NB4 (cell line): ENCODE measurements at regions not wholly inside any gene's neighbourhood (a gene's known extent, or its start where the extent isn't known, plus 50 kb on each side); places are given as distances from the start of the nearest gene placed in this dataset.

Experiments used
- DNase-seq: peaks from one replicate; pipeline ENCODE4 v3.0.0; 2010; ENCODE audit warnings: low read depth
- H3K4me3 ChIP-seq: one replicate; pipeline ENCODE4 v1.5.1; 2011; ENCODE audit warnings: mild to moderate bottlenecking, low read depth, low read length, moderate library complexity
- MAX ChIP-seq: IDR thresholded peaks from 2 replicates; pipeline ENCODE4 v1.6.1; 2011; ENCODE audit warnings: low read depth, low read length
- MYC ChIP-seq: IDR thresholded peaks from 2 replicates; pipeline ENCODE4 v1.6.1; 2011; ENCODE audit warnings: low read depth, low read length
- POLR2A ChIP-seq: IDR thresholded peaks from 2 replicates; pipeline ENCODE4 v1.6.1; 2011; ENCODE audit warnings: mild to moderate bottlenecking; ENCODE audit not compliant: insufficient read length; ENCODE audit errors: extremely low read depth
- TF ChIP-seq, protein P1 (sequence below): IDR thresholded peaks from one replicate; pipeline ENCODE4 v1.5.1; 2012; ENCODE audit warnings: low read depth, low read length

DNA sequence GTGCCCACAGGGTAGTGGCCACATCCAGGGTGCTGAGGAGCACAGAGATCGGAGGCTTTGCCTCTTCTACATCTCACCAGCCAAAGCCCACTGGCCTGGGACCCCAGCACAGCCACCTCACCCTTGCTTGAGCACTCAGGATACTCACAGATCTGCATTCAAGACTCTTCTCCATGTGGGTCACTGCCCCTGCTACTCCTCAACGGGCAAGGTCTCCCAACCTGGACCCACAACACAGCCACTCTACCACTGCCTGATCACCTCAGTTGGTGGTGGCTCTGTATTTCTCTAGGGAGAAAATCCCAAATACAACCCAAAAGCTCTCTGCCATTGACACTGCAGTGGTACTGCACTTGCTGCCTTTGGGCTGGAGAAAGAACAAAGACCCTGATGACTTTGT lies 190.3 kb upstream of the KLHL4 start:
- no peak for DNase-seq
- no peak overlapping the region for H3K4me3 ChIP-seq
- no peak for TF ChIP-seq MAX
- TF ChIP-seq MYC = no peak

DNA sequence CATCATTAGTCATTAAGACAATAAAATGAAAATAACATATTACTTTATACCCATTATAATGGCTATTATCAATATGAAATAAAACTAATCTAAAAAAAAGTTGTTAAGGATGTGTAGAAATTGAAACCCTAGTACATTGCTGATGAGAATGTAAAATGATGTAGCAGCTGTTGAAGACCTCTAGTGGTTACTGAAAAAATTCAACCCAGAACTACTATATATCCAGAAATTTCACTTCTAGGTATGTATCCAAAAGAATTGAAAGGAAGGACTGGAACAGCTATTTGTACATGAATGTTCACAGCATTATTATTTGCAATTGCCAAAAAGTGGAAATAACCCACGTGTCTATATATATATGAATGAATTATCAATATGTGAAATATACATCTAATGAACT lies 180.3 kb upstream of the KLHL4 start:
- TF ChIP-seq MAX (no peak), MYC (no peak), POLR2A (no peak)
- TF ChIP-seq, protein P1, sequence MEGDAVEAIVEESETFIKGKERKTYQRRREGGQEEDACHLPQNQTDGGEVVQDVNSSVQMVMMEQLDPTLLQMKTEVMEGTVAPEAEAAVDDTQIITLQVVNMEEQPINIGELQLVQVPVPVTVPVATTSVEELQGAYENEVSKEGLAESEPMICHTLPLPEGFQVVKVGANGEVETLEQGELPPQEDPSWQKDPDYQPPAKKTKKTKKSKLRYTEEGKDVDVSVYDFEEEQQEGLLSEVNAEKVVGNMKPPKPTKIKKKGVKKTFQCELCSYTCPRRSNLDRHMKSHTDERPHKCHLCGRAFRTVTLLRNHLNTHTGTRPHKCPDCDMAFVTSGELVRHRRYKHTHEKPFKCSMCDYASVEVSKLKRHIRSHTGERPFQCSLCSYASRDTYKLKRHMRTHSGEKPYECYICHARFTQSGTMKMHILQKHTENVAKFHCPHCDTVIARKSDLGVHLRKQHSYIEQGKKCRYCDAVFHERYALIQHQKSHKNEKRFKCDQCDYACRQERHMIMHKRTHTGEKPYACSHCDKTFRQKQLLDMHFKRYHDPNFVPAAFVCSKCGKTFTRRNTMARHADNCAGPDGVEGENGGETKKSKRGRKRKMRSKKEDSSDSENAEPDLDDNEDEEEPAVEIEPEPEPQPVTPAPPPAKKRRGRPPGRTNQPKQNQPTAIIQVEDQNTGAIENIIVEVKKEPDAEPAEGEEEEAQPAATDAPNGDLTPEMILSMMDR = no peak
- H3K4me3 ChIP-seq = no peak overlapping the region
- no peak for DNase-seq

GRCh38 chrX:87338510-87338909 lies 179.1 kb upstream of the KLHL4 start:
- no peak overlapping the region for H3K4me3 ChIP-seq
- TF ChIP-seq MAX = no peak
- no peak for TF ChIP-seq MYC
- TF ChIP-seq, protein P1 = no peak
- no peak for TF ChIP-seq POLR2A
- peak; percentile 51 for DNase-seq

DNA sequence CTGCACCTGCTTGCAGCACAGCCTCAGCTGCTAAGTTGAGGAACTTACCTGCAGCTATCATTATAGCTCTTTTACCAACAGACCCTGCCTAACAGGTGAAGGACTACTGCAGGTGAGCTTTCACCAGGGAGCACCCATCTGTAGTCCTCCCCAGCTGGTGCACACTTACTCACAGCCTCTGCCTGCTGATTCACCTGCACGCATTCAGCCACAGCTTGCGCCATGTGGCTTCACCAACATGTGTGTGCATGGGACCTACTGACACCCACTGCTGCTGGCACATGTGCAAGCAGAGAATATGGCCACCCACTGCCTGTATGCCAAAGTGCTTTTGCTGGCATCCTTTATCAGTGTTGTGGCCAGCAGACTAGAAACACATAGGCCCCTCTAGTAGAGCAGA lies 146.7 kb upstream of the KLHL4 start:
- TF ChIP-seq MYC = no peak
- TF ChIP-seq POLR2A = no peak
- TF ChIP-seq, protein P1 = no peak
- no peak for TF ChIP-seq MAX
- DNase-seq = no peak
- no peak overlapping the region for H3K4me3 ChIP-seq

GRCh38 chrX:87374324-87374723 lies 143.3 kb upstream of the KLHL4 start:
- TF ChIP-seq MYC (no peak), MAX (no peak), POLR2A (no peak)
- TF ChIP-seq, protein P1 = no peak
- no peak for DNase-seq
- H3K4me3 ChIP-seq = no peak overlapping the region

DNA sequence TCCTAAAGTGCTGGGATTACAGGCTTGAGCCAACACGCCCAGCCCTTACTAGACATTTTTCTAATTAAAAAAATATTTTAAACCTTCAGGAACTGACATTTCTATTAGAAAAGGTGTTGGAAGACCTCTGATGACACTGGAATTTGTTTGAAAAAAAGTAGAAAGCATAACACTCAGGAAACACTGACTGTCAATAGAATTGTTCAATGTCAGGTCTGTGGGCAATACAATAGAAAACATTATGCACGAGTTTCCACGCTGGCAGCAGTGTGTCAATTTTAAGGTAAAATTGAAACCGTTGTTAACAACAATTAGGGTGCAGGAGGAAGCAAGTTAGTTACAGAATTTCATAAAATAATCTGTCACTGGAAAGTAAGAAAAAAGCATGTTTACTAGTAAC lies 140.7 kb upstream of the KLHL4 start:
- H3K4me3 ChIP-seq = no peak overlapping the region
- DNase-seq = no peak
- no peak for TF ChIP-seq MAX
- no peak for TF ChIP-seq MYC
- TF ChIP-seq, protein P1 = no peak
- TF ChIP-seq POLR2A = no peak
